ENCODE measurements at regions not wholly inside any gene's neighbourhood (a gene's known extent, or its start where the extent isn't known, plus 50 kb on each side); places are given as distances from the start of the nearest gene placed in this dataset.

- Histone ChIP-seq H3K4me3 (ENCODE audit: low read depth, low read length) (no peak overlapping the region), H3K27me3 (ENCODE audit: control insufficient read depth, insufficient read depth, low read length) (no peaks in the 10 kb centered on the region), H3K27ac (ENCODE audit: low read depth, low read length) (no peak overlapping the region), H3K9me3 (ENCODE audit: control insufficient read depth, insufficient read depth, low read length) (no peaks in the 10 kb centered on the region)
- DNase-seq (ENCODE audit: low read depth, low spot score), result no peak
- TF ChIP-seq CTCF (IDR thresholded peaks at IDR 0.05; ENCODE audit: low read depth, low read length), result no peak
- ChIA-PET POLR2A (no interaction called here), CTCF (no interaction called here)
Measured at GRCh38 chr13:31965361-31966066, 66.1 kb upstream of the FRY start.

- H3K4me3 ChIP-seq (ENCODE audit: low read depth, low read length), result no peak overlapping the region
- TF ChIP-seq CTCF (IDR thresholded peaks at IDR 0.05; ENCODE audit: low read depth, low read length), result peak; percentile 34; the same call in 1 of the 2 replicates
- no peak overlapping the region for H3K27ac ChIP-seq (ENCODE audit: low read depth, low read length)
- DNase-seq (ENCODE audit: low read depth, low spot score), result no peak
- no peaks in the 10 kb centered on the region for H3K27me3 ChIP-seq (ENCODE audit: control insufficient read depth, insufficient read depth, low read length)
- ChIA-PET POLR2A (no interaction called here), CTCF (interaction anchor here (0.9 to 2.4 kb wide), 5 partner anchors 50 to 310 kb away, joined by 3 to 17 read pairs (median 3); no protein-coding TSS in a partner anchor)
- no peaks in the 10 kb centered on the region for H3K9me3 ChIP-seq (ENCODE audit: control insufficient read depth, insufficient read depth, low read length)
Measured at GRCh38 chr13:31967155-31967554, 64.4 kb upstream of the FRY start.

GRCh38 chr13:31968473-31968872 lies 63.1 kb upstream of the FRY start:
- no peaks in the 10 kb centered on the region for H3K27me3 ChIP-seq (ENCODE audit: control insufficient read depth, insufficient read depth, low read length)
- CTCF ChIA-PET, result interaction anchor here (2.4 kb wide), 1 partner anchor 59 kb away, joined by 17 read pairs; no protein-coding TSS in a partner anchor
- H3K9me3 ChIP-seq (ENCODE audit: control insufficient read depth, insufficient read depth, low read length), result no peaks in the 10 kb centered on the region
- TF ChIP-seq CTCF (IDR thresholded peaks at IDR 0.05; ENCODE audit: low read depth, low read length), result no peak
- no peak overlapping the region for H3K4me3 ChIP-seq (ENCODE audit: low read depth, low read length)
- no peak for DNase-seq (ENCODE audit: low read depth, low spot score)
- POLR2A ChIA-PET, result no interaction called here
- H3K27ac ChIP-seq (ENCODE audit: low read depth, low read length), result no peak overlapping the region

GRCh38 chr13:31970231-31970930 lies 61.2 kb upstream of the FRY start:
- Histone ChIP-seq H3K4me3 (ENCODE audit: low read depth, low read length) (no peak overlapping the region), H3K27ac (ENCODE audit: low read depth, low read length) (peak overlapping the region; percentile 0), H3K27me3 (ENCODE audit: control insufficient read depth, insufficient read depth, low read length) (no peaks in the 10 kb centered on the region), H3K9me3 (ENCODE audit: control insufficient read depth, insufficient read depth, low read length) (no peaks in the 10 kb centered on the region)
- no peak for TF ChIP-seq CTCF (IDR thresholded peaks at IDR 0.05; ENCODE audit: low read depth, low read length)
- ChIA-PET POLR2A (interaction anchor here (0.6 to 1.7 kb wide), 2 partner anchors 14 to 40 kb away, joined by 4 to 5 read pairs; no protein-coding TSS in a partner anchor), CTCF (interaction anchor here (0.5 to 1.2 kb wide), 3 partner anchors 14 to 60 kb away, joined by 3 to 4 read pairs (median 4); no protein-coding TSS in a partner anchor)
- DNase-seq (ENCODE audit: low read depth, low spot score), result peak; percentile 33

GRCh38 chr13:31972453-31972852 lies 59.1 kb upstream of the FRY start:
- H3K27me3 ChIP-seq (ENCODE audit: control insufficient read depth, insufficient read depth, low read length), result no peaks in the 10 kb centered on the region
- H3K4me3 ChIP-seq (ENCODE audit: low read depth, low read length), result no peak overlapping the region
- no peak overlapping the region for H3K27ac ChIP-seq (ENCODE audit: low read depth, low read length)
- ChIA-PET POLR2A (no interaction called here), CTCF (interaction anchor here (1.5 kb wide), 1 partner anchor 62 kb away, joined by 6 read pairs; no protein-coding TSS in a partner anchor)
- TF ChIP-seq CTCF (IDR thresholded peaks at IDR 0.05; ENCODE audit: low read depth, low read length), result no peak
- H3K9me3 ChIP-seq (ENCODE audit: control insufficient read depth, insufficient read depth, low read length), result no peaks in the 10 kb centered on the region
- DNase-seq (ENCODE audit: low read depth, low spot score), result no peak
